ENCODE measurements at regions not wholly inside any gene's neighbourhood (a gene's known extent, or its start where the extent isn't known, plus 50 kb on each side); places are given as distances from the start of the nearest gene placed in this dataset.

- H3K4me3 ChIP-seq (ENCODE audit: low read length), result no peak overlapping the region
- no peak for TF ChIP-seq CTCF (IDR thresholded peaks at IDR 0.05; ENCODE audit: insufficient read depth, low read depth, low read length, missing control alignments)
- no peak for DNase-seq (ENCODE audit: low read depth)
Observed at GRCh38 chr10:31604646-31605170, 285.7 kb downstream of the ZEB1 start.

GRCh38 chr10:31604096-31604495 lies 285.1 kb downstream of the ZEB1 start:
- no peak for TF ChIP-seq CTCF (IDR thresholded peaks at IDR 0.05; ENCODE audit: insufficient read depth, low read depth, low read length, missing control alignments)
- DNase-seq (ENCODE audit: low read depth), result no peak
- H3K4me3 ChIP-seq (ENCODE audit: low read length), result no peak overlapping the region

GRCh38 chr10:31603235-31604087 lies 284.4 kb downstream of the ZEB1 start:
- peak; percentile 84 for DNase-seq (ENCODE audit: low read depth)
- H3K4me3 ChIP-seq (ENCODE audit: low read length), result peak overlapping the region; percentile 55
- TF ChIP-seq CTCF (IDR thresholded peaks at IDR 0.05; ENCODE audit: insufficient read depth, low read depth, low read length, missing control alignments), result no peak

- DNase-seq (ENCODE audit: low read depth), result peak; percentile 63
- H3K4me3 ChIP-seq (ENCODE audit: low read length), result peak overlapping the region; percentile 55
- no peak for TF ChIP-seq CTCF (IDR thresholded peaks at IDR 0.05; ENCODE audit: insufficient read depth, low read depth, low read length, missing control alignments)
Observed at GRCh38 chr10:31602541-31603234, 283.7 kb downstream of the ZEB1 start.

- no peak for TF ChIP-seq CTCF (IDR thresholded peaks at IDR 0.05; ENCODE audit: insufficient read depth, low read depth, low read length, missing control alignments)
- no peak for DNase-seq (ENCODE audit: low read depth)
- H3K4me3 ChIP-seq (ENCODE audit: low read length), result no peak overlapping the region
Observed at GRCh38 chr10:31601136-31601535, 282.1 kb downstream of the ZEB1 start.

GRCh38 chr10:31599626-31600504 lies 280.8 kb downstream of the ZEB1 start:
- no peak for DNase-seq (ENCODE audit: low read depth)

More at GRCh38 chr10:31599626-31600504, 280.8 kb downstream of the ZEB1 start:
- TF ChIP-seq CTCF (IDR thresholded peaks at IDR 0.05; ENCODE audit: insufficient read depth, low read depth, low read length, missing control alignments), result no peak
- no peak overlapping the region for H3K4me3 ChIP-seq (ENCODE audit: low read length)

Data from epithelial cell of esophagus (primary cell).